ENCODE measurements at regions not wholly inside any gene's neighbourhood (a gene's known extent, or its start where the extent isn't known, plus 50 kb on each side); places are given as distances from the start of the nearest gene placed in this dataset.

GRCh38 chr6:48818052-48818412, 645.0 kb downstream of the MMUT start:
- POLR2A ChIA-PET = no interaction called here
- CTCF ChIA-PET (ENCODE audit: low intra/inter-chr PET ratio, low total read pairs) = no interaction called here
- Histone ChIP-seq H3K4me3 (replicated peaks in 1 of 3; ENCODE audit: insufficient read depth in 1 of 3, low read depth in 2 of 3, low read length in 3 of 3) (no peak overlapping the region), H3K27me3 (ENCODE audit: control insufficient read depth in 1 of 2, insufficient read depth in 2 of 2, low read length in 2 of 2) (no peaks in the 10 kb centered on the region), H3K79me2 (ENCODE audit: insufficient read depth, low read length) (no peaks in the 10 kb centered on the region), H3K36me3 (replicated peaks in 1 of 2; ENCODE audit: control insufficient read depth in 1 of 2, insufficient read depth in 2 of 2, low read length in 2 of 2) (no peaks in the 10 kb centered on the region), H4K20me1 (ENCODE audit: insufficient read depth, low read length) (no peaks in the 10 kb centered on the region), H2AFZ (ENCODE audit: low read length) (no peak overlapping the region), H3K27ac (ENCODE audit: extremely low read length, insufficient read depth, low read length) (no peak overlapping the region), H3K4me1 (ENCODE audit: insufficient read depth, low read length) (no peaks in the 10 kb centered on the region), H3K9me3 (ENCODE audit: low read length) (no peaks in the 10 kb centered on the region), H3K9ac (ENCODE audit: insufficient read depth, low read depth, low read length) (no peak overlapping the region), H3K4me2 (ENCODE audit: low read depth, low read length) (no peak overlapping the region)
- intact Hi-C loops (cut with micrococcal nuclease; ENCODE audit: unreplicated experiment) (no loop called here), in situ Hi-C loops (cut with HindIII; ENCODE audit: extremely low pct_ligation_motif_present, low pct_unique_long_range_greater_than_20kb) (no loop called here)
- FAIRE-seq (no peak), DNase-seq (ENCODE audit: low spot score) (no peak), ATAC-seq (no peak)
- no TSS peak for BruUV-seq (replicated peaks)
- TF ChIP-seq NR1H2 (CRISPR knock-in tag; IDR thresholded peaks at IDR 0.05; ENCODE audit: borderline replicate concordance, low read depth) = no peak
- no peak for TF ChIP-seq ZNF792 (CRISPR knock-in tag; IDR thresholded peaks at IDR 0.05)
- TF ChIP-seq ZNF674 (CRISPR knock-in tag; IDR thresholded peaks at IDR 0.05; ENCODE audit: low read depth) = no peak
- no peak for TF ChIP-seq PAWR (CRISPR knock-in tag; IDR thresholded peaks at IDR 0.05; ENCODE audit: borderline replicate concordance)
- no peak for TF ChIP-seq ZNF24 (IDR thresholded peaks at IDR 0.05)
- no peak for TF ChIP-seq FOXO1 (CRISPR knock-in tag; IDR thresholded peaks at IDR 0.05)
- no peak for TF ChIP-seq ZNF496 (CRISPR knock-in tag; IDR thresholded peaks at IDR 0.05; ENCODE audit: insufficient replicate concordance)
- no peak for TF ChIP-seq CEBPB (IDR thresholded peaks at IDR 0.05; ENCODE audit: borderline replicate concordance, low read depth, low read length)
- TF ChIP-seq JUN (CRISPR knock-in tag; IDR thresholded peaks at IDR 0.05) = no peak
- no peak for TF ChIP-seq ZNF230 (CRISPR knock-in tag; IDR thresholded peaks at IDR 0.05)
- no peak for TF ChIP-seq ZNF737 (CRISPR knock-in tag; IDR thresholded peaks at IDR 0.05; ENCODE audit: borderline replicate concordance)
- no peak for TF ChIP-seq ZNF234 (CRISPR knock-in tag; conservative IDR thresholded peaks at IDR 0.05)
- no peak for TF ChIP-seq ZFX (CRISPR knock-in tag; IDR thresholded peaks at IDR 0.05; ENCODE audit: low read depth)
- no peak for TF ChIP-seq NFIC (IDR thresholded peaks at IDR 0.05; ENCODE audit: low read length)
